ENCODE measurements at regions not wholly inside any gene's neighbourhood (a gene's known extent, or its start where the extent isn't known, plus 50 kb on each side); places are given as distances from the start of the nearest gene placed in this dataset.
A peak's percentile ranks its signal among the peaks of the same experiment; 100 is the strongest.

GRCh38 chr4:147347217-147347616 is 133.7 kb upstream of the EDNRA start:
- Histone ChIP-seq H3K4me3 (ENCODE audit: low read depth in 1 of 2, low read length in 2 of 2) (no peak overlapping the region), H3K9me3 (ENCODE audit: control insufficient read depth in 1 of 2, low read length in 2 of 2) (no peaks in the 10 kb centered on the region), H3K36me3 (ENCODE audit: control insufficient read depth in 1 of 2, insufficient read depth in 2 of 2, low read length in 2 of 2) (no peaks in the 10 kb centered on the region), H3K27ac (ENCODE audit: low read length) (no peak overlapping the region), H3K4me1 (ENCODE audit: control insufficient read depth in 1 of 2, insufficient read depth in 2 of 2, low read length in 2 of 2) (no peaks in the 10 kb centered on the region), H3K27me3 (ENCODE audit: low read depth, low read length) (no peaks in the 10 kb centered on the region)

DNA sequence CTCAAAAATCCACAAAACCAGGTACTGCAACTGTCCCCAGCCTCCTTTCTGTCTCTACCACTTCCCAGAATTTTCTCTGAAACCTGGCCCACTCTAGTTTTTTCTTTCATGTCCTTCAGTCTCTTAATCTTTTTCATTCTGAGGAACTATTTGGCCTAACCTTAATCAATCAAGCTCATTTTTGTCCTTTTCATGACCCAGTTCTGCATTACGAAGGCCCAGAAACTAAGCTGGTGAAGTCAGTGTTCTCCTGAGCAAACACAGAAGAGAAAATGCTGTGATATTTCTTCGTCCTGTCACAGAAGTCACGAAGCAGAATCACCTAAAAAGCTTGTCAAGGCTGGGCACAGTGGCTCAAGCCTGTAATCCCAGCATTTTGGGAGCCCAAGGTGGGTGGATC is 131.7 kb upstream of the EDNRA start:
- Histone ChIP-seq H3K27ac (ENCODE audit: low read length) (no peak overlapping the region), H3K4me3 (ENCODE audit: low read depth in 1 of 2, low read length in 2 of 2) (no peak overlapping the region), H3K4me1 (ENCODE audit: control insufficient read depth in 1 of 2, insufficient read depth in 2 of 2, low read length in 2 of 2) (no peaks in the 10 kb centered on the region), H3K27me3 (ENCODE audit: low read depth, low read length) (no peaks in the 10 kb centered on the region), H3K9me3 (ENCODE audit: control insufficient read depth in 1 of 2, low read length in 2 of 2) (no peaks in the 10 kb centered on the region), H3K36me3 (ENCODE audit: control insufficient read depth in 1 of 2, insufficient read depth in 2 of 2, low read length in 2 of 2) (no peaks in the 10 kb centered on the region)

DNA sequence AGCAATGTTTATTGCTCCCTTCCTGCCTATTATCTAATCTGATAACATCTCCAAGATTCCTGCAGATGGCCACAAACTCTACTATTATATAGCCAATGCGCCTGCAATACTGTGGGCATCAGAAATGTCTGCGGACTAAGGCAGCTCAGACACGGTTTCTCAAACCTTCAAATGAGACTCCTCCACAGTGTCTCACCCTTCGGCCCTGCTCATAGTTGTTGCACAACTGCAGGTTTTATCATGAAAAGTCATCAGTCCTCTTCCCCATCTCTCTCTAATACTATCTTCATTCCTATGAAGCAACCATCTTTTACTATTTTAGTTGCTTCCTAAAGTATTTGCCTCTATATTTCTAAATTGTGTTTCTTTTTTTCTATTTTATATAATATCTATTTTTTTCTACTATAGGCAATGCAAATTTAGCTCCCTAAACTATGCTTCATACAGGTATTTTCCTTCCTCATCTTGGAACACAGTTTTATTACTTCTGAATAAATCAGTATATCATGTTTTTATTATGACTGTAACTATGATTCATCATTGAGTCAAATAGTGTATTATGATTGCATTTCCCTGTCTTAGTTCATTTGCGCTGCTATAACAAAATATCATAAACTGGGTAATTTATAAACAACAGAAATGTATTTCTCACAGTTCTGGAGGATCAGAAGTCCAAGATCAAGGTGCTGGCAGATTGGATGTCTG is 129.7 kb upstream of the EDNRA start:
- H3K4me1 ChIP-seq (ENCODE audit: control insufficient read depth in 1 of 2, insufficient read depth in 2 of 2, low read length in 2 of 2), result no peaks in the 10 kb centered on the region
- no peak overlapping the region for H3K4me3 ChIP-seq (ENCODE audit: low read depth in 1 of 2, low read length in 2 of 2)
- H3K36me3 ChIP-seq (ENCODE audit: control insufficient read depth in 1 of 2, insufficient read depth in 2 of 2, low read length in 2 of 2), result no peaks in the 10 kb centered on the region
- H3K27me3 ChIP-seq (ENCODE audit: low read depth, low read length), result no peaks in the 10 kb centered on the region
- no peak overlapping the region for H3K27ac ChIP-seq (ENCODE audit: low read length)
- no peaks in the 10 kb centered on the region for H3K9me3 ChIP-seq (ENCODE audit: control insufficient read depth in 1 of 2, low read length in 2 of 2)

GRCh38 chr4:147354237-147354636 is 126.7 kb upstream of the EDNRA start:
- Histone ChIP-seq H3K27me3 (ENCODE audit: low read depth, low read length) (no peaks in the 10 kb centered on the region), H3K9me3 (ENCODE audit: control insufficient read depth in 1 of 2, low read length in 2 of 2) (no peaks in the 10 kb centered on the region), H3K4me3 (ENCODE audit: low read depth in 1 of 2, low read length in 2 of 2) (no peak overlapping the region), H3K36me3 (ENCODE audit: control insufficient read depth in 1 of 2, insufficient read depth in 2 of 2, low read length in 2 of 2) (no peaks in the 10 kb centered on the region), H3K4me1 (ENCODE audit: control insufficient read depth in 1 of 2, insufficient read depth in 2 of 2, low read length in 2 of 2) (no peaks in the 10 kb centered on the region), H3K27ac (ENCODE audit: low read length) (no peak overlapping the region)

GRCh38 chr4:147355032-147355656 is 125.8 kb upstream of the EDNRA start:
- Histone ChIP-seq H3K27me3 (ENCODE audit: low read depth, low read length) (no peaks in the 10 kb centered on the region), H3K27ac (ENCODE audit: low read length) (no peak overlapping the region), H3K36me3 (ENCODE audit: control insufficient read depth in 1 of 2, insufficient read depth in 2 of 2, low read length in 2 of 2) (no peaks in the 10 kb centered on the region), H3K4me3 (ENCODE audit: low read depth in 1 of 2, low read length in 2 of 2) (no peak overlapping the region), H3K4me1 (ENCODE audit: control insufficient read depth in 1 of 2, insufficient read depth in 2 of 2, low read length in 2 of 2) (no peaks in the 10 kb centered on the region), H3K9me3 (ENCODE audit: control insufficient read depth in 1 of 2, low read length in 2 of 2) (no peaks in the 10 kb centered on the region)

- no peaks in the 10 kb centered on the region for H3K27me3 ChIP-seq (ENCODE audit: low read depth, low read length)
- H3K36me3 ChIP-seq (ENCODE audit: control insufficient read depth in 1 of 2, insufficient read depth in 2 of 2, low read length in 2 of 2), result no peaks in the 10 kb centered on the region
- no peaks in the 10 kb centered on the region for H3K9me3 ChIP-seq (ENCODE audit: control insufficient read depth in 1 of 2, low read length in 2 of 2)
- H3K4me1 ChIP-seq (ENCODE audit: control insufficient read depth in 1 of 2, insufficient read depth in 2 of 2, low read length in 2 of 2), result peaks cover 0 to under 1% of the 10 kb centered on the region in 2 donors
- H3K4me3 ChIP-seq (ENCODE audit: low read depth in 1 of 2, low read length in 2 of 2), result no peak overlapping the region
- H3K27ac ChIP-seq (ENCODE audit: low read length), result no peak overlapping the region
These were observed 125.0 kb upstream of the EDNRA start for GRCh38 chr4:147355847-147356246.

DNA sequence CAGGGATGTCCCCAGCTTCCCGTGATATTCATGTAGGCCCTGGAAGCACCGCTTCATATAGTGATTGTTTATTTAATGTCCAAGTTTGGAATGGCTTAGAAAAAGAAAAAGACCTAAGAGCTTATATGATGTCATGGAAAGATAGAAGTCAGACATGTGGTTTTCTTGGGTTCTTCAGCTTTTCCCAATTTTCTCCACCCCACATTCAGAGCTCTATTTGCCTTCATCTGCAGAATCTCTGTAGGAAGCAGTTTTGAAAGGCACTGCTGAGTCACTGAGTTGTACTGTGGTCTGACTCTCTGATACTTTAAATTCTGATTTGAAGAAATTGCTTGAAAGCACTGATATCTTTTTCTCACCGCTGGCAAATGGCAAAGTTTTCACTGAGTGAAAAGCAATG is 120.6 kb upstream of the EDNRA start:
- Histone ChIP-seq H3K4me3 (ENCODE audit: low read depth in 1 of 2, low read length in 2 of 2) (no peak overlapping the region), H3K4me1 (ENCODE audit: control insufficient read depth in 1 of 2, insufficient read depth in 2 of 2, low read length in 2 of 2) (peaks cover 9 to 24% of the 10 kb centered on the region in 2 donors), H3K36me3 (ENCODE audit: control insufficient read depth in 1 of 2, insufficient read depth in 2 of 2, low read length in 2 of 2) (no peaks in the 10 kb centered on the region), H3K9me3 (ENCODE audit: control insufficient read depth in 1 of 2, low read length in 2 of 2) (no peaks in the 10 kb centered on the region), H3K27ac (ENCODE audit: low read length) (peak overlapping the region; percentile 60), H3K27me3 (ENCODE audit: low read depth, low read length) (no peaks in the 10 kb centered on the region)

GRCh38 chr4:147361726-147362125 is 119.2 kb upstream of the EDNRA start:
- H3K27ac ChIP-seq (ENCODE audit: low read length), result peak overlapping the region; percentile 76
- H3K9me3 ChIP-seq (ENCODE audit: control insufficient read depth in 1 of 2, low read length in 2 of 2), result no peaks in the 10 kb centered on the region
- H3K36me3 ChIP-seq (ENCODE audit: control insufficient read depth in 1 of 2, insufficient read depth in 2 of 2, low read length in 2 of 2), result no peaks in the 10 kb centered on the region
- H3K4me1 ChIP-seq (ENCODE audit: control insufficient read depth in 1 of 2, insufficient read depth in 2 of 2, low read length in 2 of 2), result peaks cover 9 to 24% of the 10 kb centered on the region in 2 donors
- H3K4me3 ChIP-seq (ENCODE audit: low read depth in 1 of 2, low read length in 2 of 2), result no peak overlapping the region
- no peaks in the 10 kb centered on the region for H3K27me3 ChIP-seq (ENCODE audit: low read depth, low read length)

GRCh38 chr4:147362938-147363337 is 118.0 kb upstream of the EDNRA start:
- Histone ChIP-seq H3K4me3 (ENCODE audit: low read depth in 1 of 2, low read length in 2 of 2) (no peak overlapping the region), H3K27me3 (ENCODE audit: low read depth, low read length) (no peaks in the 10 kb centered on the region), H3K27ac (ENCODE audit: low read length) (peak overlapping the region; percentile 76), H3K36me3 (ENCODE audit: control insufficient read depth in 1 of 2, insufficient read depth in 2 of 2, low read length in 2 of 2) (no peaks in the 10 kb centered on the region), H3K9me3 (ENCODE audit: control insufficient read depth in 1 of 2, low read length in 2 of 2) (no peaks in the 10 kb centered on the region), H3K4me1 (ENCODE audit: control insufficient read depth in 1 of 2, insufficient read depth in 2 of 2, low read length in 2 of 2) (peaks cover 9 to 24% of the 10 kb centered on the region in 2 donors)

- Histone ChIP-seq H3K4me3 (ENCODE audit: low read depth in 1 of 2, low read length in 2 of 2) (no peak overlapping the region), H3K27ac (ENCODE audit: low read length) (no peak overlapping the region), H3K4me1 (ENCODE audit: control insufficient read depth in 1 of 2, insufficient read depth in 2 of 2, low read length in 2 of 2) (peaks cover 9 to 24% of the 10 kb centered on the region in 2 donors)
These were observed 117.4 kb upstream of the EDNRA start for GRCh38 chr4:147363514-147363913.

DNA sequence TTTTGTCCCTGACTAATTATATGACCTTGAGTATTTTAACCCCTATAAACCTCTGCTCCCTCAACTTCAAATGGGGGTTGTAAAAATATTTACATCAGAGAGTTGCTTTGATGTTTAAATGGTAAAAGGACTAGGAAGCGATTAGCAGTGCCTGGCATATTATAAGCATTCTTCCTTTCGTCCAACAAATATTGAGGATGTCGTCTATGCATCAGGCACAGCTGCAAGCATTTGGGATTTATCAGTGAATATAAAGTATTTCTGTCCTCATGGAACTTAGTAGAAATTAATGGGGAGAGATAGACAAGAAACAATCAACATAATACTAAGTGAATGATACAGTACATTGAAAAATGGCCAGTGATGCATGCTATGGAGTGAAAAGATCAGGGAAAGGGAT is 115.5 kb upstream of the EDNRA start:
- no peaks in the 10 kb centered on the region for H3K27me3 ChIP-seq (ENCODE audit: low read depth, low read length)
- H3K4me1 ChIP-seq (ENCODE audit: control insufficient read depth in 1 of 2, insufficient read depth in 2 of 2, low read length in 2 of 2), result peaks cover 9 to 24% of the 10 kb centered on the region in 2 donors
- no peak overlapping the region for H3K27ac ChIP-seq (ENCODE audit: low read length)
- no peak overlapping the region for H3K4me3 ChIP-seq (ENCODE audit: low read depth in 1 of 2, low read length in 2 of 2)
- H3K36me3 ChIP-seq (ENCODE audit: control insufficient read depth in 1 of 2, insufficient read depth in 2 of 2, low read length in 2 of 2), result no peaks in the 10 kb centered on the region
- no peaks in the 10 kb centered on the region for H3K9me3 ChIP-seq (ENCODE audit: control insufficient read depth in 1 of 2, low read length in 2 of 2)

More at GRCh38 chr4:147363514-147363913, 117.4 kb upstream of the EDNRA start:
- Histone ChIP-seq H3K9me3 (ENCODE audit: control insufficient read depth in 1 of 2, low read length in 2 of 2) (no peaks in the 10 kb centered on the region), H3K27me3 (ENCODE audit: low read depth, low read length) (no peaks in the 10 kb centered on the region), H3K36me3 (ENCODE audit: control insufficient read depth in 1 of 2, insufficient read depth in 2 of 2, low read length in 2 of 2) (no peaks in the 10 kb centered on the region)

GRCh38 chr4:147366164-147366563 is 114.7 kb upstream of the EDNRA start:
- Histone ChIP-seq H3K4me3 (ENCODE audit: low read depth in 1 of 2, low read length in 2 of 2) (no peak overlapping the region), H3K36me3 (ENCODE audit: control insufficient read depth in 1 of 2, insufficient read depth in 2 of 2, low read length in 2 of 2) (no peaks in the 10 kb centered on the region), H3K27me3 (ENCODE audit: low read depth, low read length) (no peaks in the 10 kb centered on the region), H3K9me3 (ENCODE audit: control insufficient read depth in 1 of 2, low read length in 2 of 2) (no peaks in the 10 kb centered on the region), H3K4me1 (ENCODE audit: control insufficient read depth in 1 of 2, insufficient read depth in 2 of 2, low read length in 2 of 2) (peaks cover 9 to 20% of the 10 kb centered on the region in 2 donors), H3K27ac (ENCODE audit: low read length) (no peak overlapping the region)
